Vagina (tissue), 2 donors: ENCODE measurements at regions not wholly inside any gene's neighbourhood (a gene's known extent, or its start where the extent isn't known, plus 50 kb on each side); places are given as distances from the start of the nearest gene placed in this dataset.

ENCODE experiments used
- DNase-seq, 2 donors: peaks; one replicate each; pipeline ENCODE4 v3.0.0-alpha.2; 2017; ENCODE audit errors: extremely low spot score in 2 of 2
- H3K27ac ChIP-seq: fragments of 200-600 bp; sonication (generic); one replicate; pipeline ENCODE4 v1.5.1; 2019
- H3K27me3 ChIP-seq: fragments of 200-600 bp; sonication (generic); one replicate; pipeline ENCODE4 v1.5.1; 2019
- H3K36me3 ChIP-seq, 2 donors: fragments of 200-600 bp; sonication (generic); one replicate each; pipeline ENCODE4 v1.5.1; 2017 to 2019
- H3K4me1 ChIP-seq: fragments of 200-600 bp; sonication (generic); one replicate; pipeline ENCODE4 v1.5.1; 2019
- H3K4me3 ChIP-seq, 2 donors: fragments of 200-600 bp; sonication (generic); 1 replicate in 1 of 2; 2 replicates in 1 of 2; pipeline ENCODE4 v1.5.1; 2016 to 2019
- H3K9me3 ChIP-seq: fragments of 200-600 bp; sonication (generic); one replicate; pipeline ENCODE4 v1.5.1; 2019
- POLR2A ChIP-seq, 2 donors: fragments of 450-650 bp; IDR thresholded peaks; one replicate each; pipeline ENCODE4 v1.6.1; 2017; ENCODE audit warnings: antibody characterized with exemption in 2 of 2, mild to moderate bottlenecking in 2 of 2, moderate library complexity in 2 of 2
- POLR2AphosphoS5 ChIP-seq, 2 donors: sonication (generic); formaldehyde crosslinking; IDR thresholded peaks; one replicate each; pipeline ENCODE4 v1.9.0; 2017; ENCODE audit warnings: antibody characterized with exemption in 2 of 2, mild to moderate bottlenecking in 2 of 2, low read depth in 1 of 2; ENCODE audit not compliant: insufficient read depth in 1 of 2
- intact Hi-C: fragments of 100-400 bp; cut with DNase I; formaldehyde crosslinking; loops from one replicate; pipeline ENCODE4 v1.15.1; 2023
- TF ChIP-seq, protein P1 (sequence below), 3 experiments: fragments of 450-650 bp in 2 of 3; fragments of 200-600 bp in 1 of 3; sonication (generic) in 1 of 3; IDR thresholded peaks; one replicate each; pipeline ENCODE4 v1.5.1; 2017 to 2019; ENCODE audit warnings: antibody characterized with exemption in 3 of 3, mild to moderate bottlenecking in 2 of 3, moderate library complexity in 2 of 3

GRCh38 chr7:126119981-126120380 lies 1132.8 kb downstream of the GRM8 start:
- TF ChIP-seq, protein P1, sequence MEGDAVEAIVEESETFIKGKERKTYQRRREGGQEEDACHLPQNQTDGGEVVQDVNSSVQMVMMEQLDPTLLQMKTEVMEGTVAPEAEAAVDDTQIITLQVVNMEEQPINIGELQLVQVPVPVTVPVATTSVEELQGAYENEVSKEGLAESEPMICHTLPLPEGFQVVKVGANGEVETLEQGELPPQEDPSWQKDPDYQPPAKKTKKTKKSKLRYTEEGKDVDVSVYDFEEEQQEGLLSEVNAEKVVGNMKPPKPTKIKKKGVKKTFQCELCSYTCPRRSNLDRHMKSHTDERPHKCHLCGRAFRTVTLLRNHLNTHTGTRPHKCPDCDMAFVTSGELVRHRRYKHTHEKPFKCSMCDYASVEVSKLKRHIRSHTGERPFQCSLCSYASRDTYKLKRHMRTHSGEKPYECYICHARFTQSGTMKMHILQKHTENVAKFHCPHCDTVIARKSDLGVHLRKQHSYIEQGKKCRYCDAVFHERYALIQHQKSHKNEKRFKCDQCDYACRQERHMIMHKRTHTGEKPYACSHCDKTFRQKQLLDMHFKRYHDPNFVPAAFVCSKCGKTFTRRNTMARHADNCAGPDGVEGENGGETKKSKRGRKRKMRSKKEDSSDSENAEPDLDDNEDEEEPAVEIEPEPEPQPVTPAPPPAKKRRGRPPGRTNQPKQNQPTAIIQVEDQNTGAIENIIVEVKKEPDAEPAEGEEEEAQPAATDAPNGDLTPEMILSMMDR (IDR thresholded peaks at IDR 0.05): no peak
- TF ChIP-seq POLR2AphosphoS5 (IDR thresholded peaks at IDR 0.05; ENCODE audit: insufficient read depth in 1 of 2, low read depth in 1 of 2) (no peak), POLR2A (IDR thresholded peaks at IDR 0.05) (no peak)
- Histone ChIP-seq H3K27ac (no peak overlapping the region), H3K36me3 (no peaks in the 10 kb centered on the region), H3K4me3 (no peak overlapping the region), H3K9me3 (no peaks in the 10 kb centered on the region), H3K27me3 (no peaks in the 10 kb centered on the region), H3K4me1 (no peaks in the 10 kb centered on the region)
- DNase-seq: no peak
- intact Hi-C loops: no loop called here

GRCh38 chr7:126103582-126103981 lies 1149.2 kb downstream of the GRM8 start:
- Histone ChIP-seq H3K36me3 (no peaks in the 10 kb centered on the region), H3K27me3 (no peaks in the 10 kb centered on the region), H3K27ac (no peak overlapping the region), H3K9me3 (no peaks in the 10 kb centered on the region), H3K4me3 (no peak overlapping the region), H3K4me1 (no peaks in the 10 kb centered on the region)
- TF ChIP-seq POLR2AphosphoS5 (IDR thresholded peaks at IDR 0.05; ENCODE audit: insufficient read depth in 1 of 2, low read depth in 1 of 2) (no peak), POLR2A (IDR thresholded peaks at IDR 0.05) (no peak)
- TF ChIP-seq, protein P1 (IDR thresholded peaks at IDR 0.05): no peak
- intact Hi-C loops: loop anchor here (5.0 kb wide), 1 partner anchor 1946 kb away; no protein-coding TSS in a partner anchor
- no peak for DNase-seq

- Histone ChIP-seq H3K4me1 (no peaks in the 10 kb centered on the region), H3K4me3 (no peak overlapping the region), H3K9me3 (no peaks in the 10 kb centered on the region), H3K27me3 (no peaks in the 10 kb centered on the region), H3K36me3 (no peaks in the 10 kb centered on the region), H3K27ac (no peak overlapping the region)
- TF ChIP-seq, protein P1 (IDR thresholded peaks at IDR 0.05): no peak
- TF ChIP-seq POLR2AphosphoS5 (IDR thresholded peaks at IDR 0.05; ENCODE audit: insufficient read depth in 1 of 2, low read depth in 1 of 2) (no peak), POLR2A (IDR thresholded peaks at IDR 0.05) (no peak)
- DNase-seq: no peak
- intact Hi-C loops: no loop called here
Observed at GRCh38 chr7:126083014-126083413, 1153.4 kb upstream of the POT1 start.

DNA sequence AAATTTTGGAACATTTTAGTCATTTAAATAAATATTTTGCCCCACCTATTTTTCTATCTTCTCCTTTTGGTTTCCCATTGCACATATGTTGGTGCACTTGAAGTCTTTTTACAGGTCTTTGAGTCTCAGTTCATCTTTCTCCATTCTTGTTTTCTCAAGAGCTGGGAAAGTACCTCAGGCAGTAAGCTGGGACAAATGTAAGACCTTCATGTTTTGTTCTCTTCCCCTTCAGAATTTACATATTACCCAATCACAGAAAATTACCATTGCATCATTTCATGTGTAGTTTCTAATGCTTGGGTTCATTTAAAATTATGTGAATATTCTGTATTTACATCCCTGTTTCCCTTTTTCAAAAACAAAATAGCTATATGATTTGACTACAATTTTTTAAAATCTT lies 1150.0 kb upstream of the POT1 start:
- no peak for TF ChIP-seq POLR2A (IDR thresholded peaks at IDR 0.05)
- TF ChIP-seq, protein P1 (IDR thresholded peaks at IDR 0.05): no peak
- no peak for TF ChIP-seq POLR2AphosphoS5 (IDR thresholded peaks at IDR 0.05; ENCODE audit: insufficient read depth in 1 of 2, low read depth in 1 of 2)
- intact Hi-C loops: no loop called here
- no peak overlapping the region for H3K4me3 ChIP-seq
- no peaks in the 10 kb centered on the region for H3K27me3 ChIP-seq
- H3K9me3 ChIP-seq: no peaks in the 10 kb centered on the region
- no peak overlapping the region for H3K27ac ChIP-seq
- no peak for DNase-seq
- H3K36me3 ChIP-seq: no peaks in the 10 kb centered on the region
- no peaks in the 10 kb centered on the region for H3K4me1 ChIP-seq

DNA sequence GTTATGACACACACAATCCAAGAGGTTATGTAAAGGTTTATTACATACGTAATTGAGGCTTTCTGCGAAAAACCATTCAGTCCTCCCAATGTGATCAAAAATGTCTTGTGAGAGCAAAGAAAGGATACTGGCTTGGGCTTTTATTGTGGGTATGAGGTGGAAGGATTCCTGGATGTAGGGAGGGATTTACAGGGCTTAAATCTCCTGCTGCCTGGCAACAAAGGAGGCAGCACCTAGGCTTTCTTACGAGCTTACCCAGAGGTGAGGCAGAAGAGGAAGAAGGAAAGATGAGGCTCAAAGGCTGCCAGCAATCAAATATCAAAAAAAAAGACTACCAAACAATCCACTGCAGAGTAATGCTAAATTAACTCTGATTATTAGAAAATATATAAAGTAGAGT lies 1149.5 kb upstream of the POT1 start:
- intact Hi-C loops: no loop called here
- no peak for DNase-seq
- Histone ChIP-seq H3K27ac (no peak overlapping the region), H3K4me3 (no peak overlapping the region), H3K36me3 (no peaks in the 10 kb centered on the region), H3K9me3 (no peaks in the 10 kb centered on the region), H3K27me3 (no peaks in the 10 kb centered on the region), H3K4me1 (no peaks in the 10 kb centered on the region)
- TF ChIP-seq, protein P1 (IDR thresholded peaks at IDR 0.05): no peak
